HepG2 (cell line): ENCODE measurements at regions not wholly inside any gene's neighbourhood (a gene's known extent, or its start where the extent isn't known, plus 50 kb on each side); places are given as distances from the start of the nearest gene placed in this dataset.

Source experiments
- ATF5 ChIP-seq: sonication (generic); formaldehyde crosslinking; IDR thresholded peaks from 2 replicates; pipeline ENCODE4 v1.4.0; 2020; ENCODE audit warnings: mild to moderate bottlenecking, low read depth, missing genetic modification reagents
- TAF15 ChIP-seq: fragments of 200-400 bp; formaldehyde crosslinking; IDR thresholded peaks from one replicate; pipeline ENCODE4 v1.6.1; 2018; ENCODE audit warnings: mild to moderate bottlenecking, low read depth, low read length; ENCODE audit not compliant: poor library complexity, severe bottlenecking
- ZKSCAN8 ChIP-seq: IDR thresholded peaks from 2 replicates; pipeline ENCODE4 v1.6.1; 2016; ENCODE audit warnings: borderline replicate concordance, missing genetic modification reagents, missing compliant biosample characterization
- ZNF430 ChIP-seq: sonication (generic); formaldehyde crosslinking; IDR thresholded peaks from 2 replicates; pipeline ENCODE4 v1.9.0; 2021; ENCODE audit warnings: mild to moderate bottlenecking, missing genetic modification reagents
- ZNF672 ChIP-seq: sonication (generic); formaldehyde crosslinking; IDR thresholded peaks from 2 replicates; pipeline ENCODE4 v1.8.1; 2022; ENCODE audit warnings: missing genetic modification reagents
- ZNF788 ChIP-seq: sonication (generic); formaldehyde crosslinking; IDR thresholded peaks from 2 replicates; pipeline ENCODE4 v1.5.0; 2020; ENCODE audit warnings: mild to moderate bottlenecking, missing genetic modification reagents, borderline replicate concordance
- ZNF878 ChIP-seq: sonication (generic); formaldehyde crosslinking; IDR thresholded peaks from 2 replicates; pipeline ENCODE4 v1.8.1; 2023; ENCODE audit warnings: mild to moderate bottlenecking, missing genetic modification reagents, moderate library complexity
- TF ChIP-seq, protein P1 (sequence below): sonication (generic); formaldehyde crosslinking; IDR thresholded peaks from 2 replicates; pipeline ENCODE4 v1.8.0; 2022; ENCODE audit warnings: missing genetic modification reagents, mild to moderate bottlenecking, moderate library complexity, borderline replicate concordance
- TF ChIP-seq, protein P2 (sequence below): fragments of 450-650 bp; IDR thresholded peaks from 2 replicates; pipeline ENCODE4 v1.6.1; 2016
- TF ChIP-seq, protein P3 (sequence below): sonication (generic); formaldehyde crosslinking; IDR thresholded peaks from 2 replicates; pipeline ENCODE4 v1.4.0; 2020; ENCODE audit warnings: mild to moderate bottlenecking, missing genetic modification reagents, borderline replicate concordance

DNA sequence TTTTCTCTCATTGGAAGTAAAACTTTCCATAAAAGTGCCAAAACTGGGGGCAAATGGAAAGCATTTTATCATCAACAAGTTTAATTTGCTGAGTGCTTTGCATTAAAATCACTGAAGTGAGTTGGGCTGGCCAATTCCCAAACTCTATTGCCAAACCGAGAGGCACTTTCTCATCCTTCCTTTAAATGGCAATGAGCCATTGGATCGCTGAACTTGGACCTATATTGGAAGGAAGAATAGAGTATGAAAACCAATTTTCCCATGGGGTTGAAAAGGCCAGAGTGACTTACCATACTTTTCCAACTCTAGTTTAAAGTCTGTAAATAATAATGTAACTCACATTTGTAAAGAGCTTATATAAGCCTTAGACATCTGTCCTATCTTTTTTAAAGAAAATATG, 189.1 kb upstream of the C1orf87 start (continued):
- no peak for TF ChIP-seq ATF5
- no peak for TF ChIP-seq ZNF430 (CRISPR knock-in tag)
- TF ChIP-seq ZNF672 (CRISPR knock-in tag) = no peak
- TF ChIP-seq, protein P1, sequence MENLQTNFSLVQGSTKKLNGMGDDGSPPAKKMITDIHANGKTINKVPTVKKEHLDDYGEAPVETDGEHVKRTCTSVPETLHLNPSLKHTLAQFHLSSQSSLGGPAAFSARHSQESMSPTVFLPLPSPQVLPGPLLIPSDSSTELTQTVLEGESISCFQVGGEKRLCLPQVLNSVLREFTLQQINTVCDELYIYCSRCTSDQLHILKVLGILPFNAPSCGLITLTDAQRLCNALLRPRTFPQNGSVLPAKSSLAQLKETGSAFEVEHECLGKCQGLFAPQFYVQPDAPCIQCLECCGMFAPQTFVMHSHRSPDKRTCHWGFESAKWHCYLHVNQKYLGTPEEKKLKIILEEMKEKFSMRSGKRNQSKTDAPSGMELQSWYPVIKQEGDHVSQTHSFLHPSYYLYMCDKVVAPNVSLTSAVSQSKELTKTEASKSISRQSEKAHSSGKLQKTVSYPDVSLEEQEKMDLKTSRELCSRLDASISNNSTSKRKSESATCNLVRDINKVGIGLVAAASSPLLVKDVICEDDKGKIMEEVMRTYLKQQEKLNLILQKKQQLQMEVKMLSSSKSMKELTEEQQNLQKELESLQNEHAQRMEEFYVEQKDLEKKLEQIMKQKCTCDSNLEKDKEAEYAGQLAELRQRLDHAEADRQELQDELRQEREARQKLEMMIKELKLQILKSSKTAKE = no peak
- TF ChIP-seq, protein P2, sequence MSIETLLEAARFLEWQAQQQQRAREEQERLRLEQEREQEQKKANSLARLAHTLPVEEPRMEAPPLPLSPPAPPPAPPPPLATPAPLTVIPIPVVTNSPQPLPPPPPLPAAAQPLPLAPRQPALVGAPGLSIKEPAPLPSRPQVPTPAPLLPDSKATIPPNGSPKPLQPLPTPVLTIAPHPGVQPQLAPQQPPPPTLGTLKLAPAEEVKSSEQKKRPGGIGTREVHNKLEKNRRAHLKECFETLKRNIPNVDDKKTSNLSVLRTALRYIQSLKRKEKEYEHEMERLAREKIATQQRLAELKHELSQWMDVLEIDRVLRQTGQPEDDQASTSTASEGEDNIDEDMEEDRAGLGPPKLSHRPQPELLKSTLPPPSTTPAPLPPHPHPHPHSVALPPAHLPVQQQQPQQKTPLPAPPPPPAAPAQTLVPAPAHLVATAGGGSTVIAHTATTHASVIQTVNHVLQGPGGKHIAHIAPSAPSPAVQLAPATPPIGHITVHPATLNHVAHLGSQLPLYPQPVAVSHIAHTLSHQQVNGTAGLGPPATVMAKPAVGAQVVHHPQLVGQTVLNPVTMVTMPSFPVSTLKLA = no peak
- TF ChIP-seq ZNF788 (CRISPR knock-in tag) = no peak
- TF ChIP-seq ZKSCAN8 = no peak
- no peak for TF ChIP-seq ZNF878 (CRISPR knock-in tag)
- no peak for TF ChIP-seq TAF15
- TF ChIP-seq, protein P3, sequence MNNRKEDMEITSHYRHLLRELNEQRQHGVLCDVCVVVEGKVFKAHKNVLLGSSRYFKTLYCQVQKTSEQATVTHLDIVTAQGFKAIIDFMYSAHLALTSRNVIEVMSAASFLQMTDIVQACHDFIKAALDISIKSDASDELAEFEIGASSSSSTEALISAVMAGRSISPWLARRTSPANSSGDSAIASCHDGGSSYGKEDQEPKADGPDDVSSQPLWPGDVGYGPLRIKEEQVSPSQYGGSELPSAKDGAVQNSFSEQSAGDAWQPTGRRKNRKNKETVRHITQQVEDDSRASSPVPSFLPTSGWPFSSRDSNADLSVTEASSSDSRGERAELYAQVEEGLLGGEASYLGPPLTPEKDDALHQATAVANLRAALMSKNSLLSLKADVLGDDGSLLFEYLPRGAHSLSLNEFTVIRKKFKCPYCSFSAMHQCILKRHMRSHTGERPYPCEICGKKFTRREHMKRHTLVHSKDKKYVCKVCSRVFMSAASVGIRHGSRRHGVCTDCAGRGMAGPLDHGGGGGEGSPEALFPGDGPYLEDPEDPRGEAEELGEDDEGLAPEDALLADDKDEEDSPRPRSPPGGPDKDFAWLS = no peak
- TF ChIP-seq, all 625 proteins: peak for 0
